Fibroblast of the aortic adventitia (primary cell): ENCODE measurements at regions not wholly inside any gene's neighbourhood (a gene's known extent, or its start where the extent isn't known, plus 50 kb on each side); places are given as distances from the start of the nearest gene placed in this dataset.

Experiments used
- DNase-seq: peaks from one replicate; pipeline ENCODE4 v3.0.0-alpha.2; 2010; ENCODE audit warnings: low read depth
- H3K4me3 ChIP-seq: 2 replicates; pipeline ENCODE4 v1.5.1; 2011; ENCODE audit warnings: low read depth, mild to moderate bottlenecking, control low read depth, low read length, moderate library complexity
- CTCF ChIP-seq: IDR thresholded peaks from 2 replicates; pipeline ENCODE4 v1.5.1; 2011; ENCODE audit warnings: mild to moderate bottlenecking, low read length, control low read depth, inconsistent platforms; ENCODE audit not compliant: insufficient read depth

DNA sequence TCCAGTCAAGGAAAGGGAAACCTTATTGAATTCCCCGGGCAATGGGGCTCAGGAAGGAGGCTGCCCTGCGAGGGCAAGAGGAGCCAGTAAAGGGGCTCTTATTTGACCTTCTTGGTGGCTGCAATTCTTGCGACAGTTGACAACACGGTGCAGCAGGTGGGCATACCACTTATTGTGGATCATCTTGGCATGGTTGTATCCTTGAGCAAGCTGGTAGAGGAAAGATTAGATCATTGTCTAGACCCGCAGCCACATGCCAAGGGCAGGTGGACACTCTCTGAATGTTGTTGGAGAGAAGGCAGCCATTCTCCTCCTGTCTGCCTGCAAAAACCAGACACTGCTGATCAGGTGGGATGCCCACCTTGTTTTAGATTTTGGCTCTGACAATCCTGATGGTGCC lies 170.2 kb upstream of the CHST9 start:
- DNase-seq, result no peak
- TF ChIP-seq CTCF, result no peak
- no peak overlapping the region for H3K4me3 ChIP-seq

DNA sequence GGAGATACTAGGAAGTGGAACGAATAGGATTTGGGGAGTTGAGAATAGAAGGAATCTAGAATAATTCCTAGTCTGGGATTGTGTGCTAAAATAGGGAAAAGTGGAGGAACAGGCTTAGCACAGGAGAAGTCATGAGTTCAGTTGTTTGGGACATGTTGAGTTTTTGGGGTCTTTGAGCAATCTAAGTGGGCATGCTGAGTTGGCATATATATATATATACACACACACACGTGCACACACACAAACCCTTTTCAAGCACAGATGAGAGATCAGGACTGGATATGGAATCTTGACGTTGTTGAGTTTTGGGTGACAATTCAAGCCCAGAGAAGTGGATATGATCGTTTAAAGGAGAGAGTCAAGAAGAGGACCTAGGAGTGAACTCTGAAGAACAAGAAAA lies 168.2 kb upstream of the CHST9 start:
- no peak for DNase-seq
- H3K4me3 ChIP-seq, result no peak overlapping the region
- no peak for TF ChIP-seq CTCF

GRCh38 chr18:27349284-27349882 lies 164.3 kb upstream of the CHST9 start:
- DNase-seq, result no peak
- no peak for TF ChIP-seq CTCF
- no peak overlapping the region for H3K4me3 ChIP-seq

DNA sequence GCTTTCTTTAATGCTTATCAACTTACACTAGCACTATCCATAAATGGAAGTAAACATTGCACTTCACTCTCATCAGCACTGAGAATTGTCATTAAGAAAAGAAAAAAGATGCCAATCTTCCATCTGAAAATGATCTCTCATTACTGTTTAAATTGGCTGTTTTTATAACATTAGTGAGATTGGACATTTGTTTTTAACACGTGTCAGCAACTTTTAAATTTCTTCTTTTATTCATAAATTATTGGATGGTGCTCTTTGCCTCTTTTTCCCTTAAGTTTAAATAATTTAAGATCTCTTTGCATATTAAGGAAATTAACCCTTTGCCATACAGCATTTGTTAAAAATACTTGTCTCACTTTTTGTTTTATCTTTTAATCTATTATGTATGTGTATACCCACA lies 146.5 kb upstream of the CHST9 start:
- TF ChIP-seq CTCF, result no peak
- DNase-seq, result no peak
- H3K4me3 ChIP-seq, result no peak overlapping the region

GRCh38 chr18:27314996-27315395 lies 129.9 kb upstream of the CHST9 start:
- no peak for TF ChIP-seq CTCF
- no peak for DNase-seq
- H3K4me3 ChIP-seq, result no peak overlapping the region

DNA sequence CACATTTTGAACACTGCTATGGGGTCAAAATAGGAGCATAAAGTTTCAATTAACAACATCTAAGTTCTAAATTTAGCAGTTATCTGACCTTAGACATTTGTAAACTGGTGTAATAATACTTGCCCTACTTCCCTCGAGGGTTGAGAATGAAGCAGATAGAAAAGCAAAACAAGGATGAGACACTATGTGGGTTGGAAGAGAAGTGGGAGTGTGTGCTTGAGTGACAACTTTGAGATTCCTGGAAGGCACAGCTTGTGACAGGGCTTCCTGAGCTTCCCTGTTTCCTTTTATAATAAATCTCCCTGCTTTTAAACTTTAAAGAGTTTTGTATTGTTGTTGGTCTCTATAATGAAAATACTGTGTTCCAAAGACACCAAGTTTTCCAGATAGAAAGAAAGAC lies 128.6 kb upstream of the CHST9 start:
- no peak overlapping the region for H3K4me3 ChIP-seq
- TF ChIP-seq CTCF, result no peak
- no peak for DNase-seq

GRCh38 chr18:27312853-27313252 lies 127.7 kb upstream of the CHST9 start:
- no peak for DNase-seq
- no peak for TF ChIP-seq CTCF
- H3K4me3 ChIP-seq, result no peak overlapping the region
